Fibroblast of peridontal ligament (primary cell): ENCODE measurements at regions not wholly inside any gene's neighbourhood (a gene's known extent, or its start where the extent isn't known, plus 50 kb on each side); places are given as distances from the start of the nearest gene placed in this dataset.
"Not testable (repeated sequence)": the region's sequence is repeated elsewhere in the genome, so short reads cannot be mapped to it uniquely, and the experiment has no call there.

Experiments used
- DNase-seq: peaks from one replicate; pipeline ENCODE4 v3.0.0-alpha.2; 2010; ENCODE audit errors: extremely low read depth

- not testable (repeated sequence) for DNase-seq
These were observed 1065.1 kb downstream of the RPIA start for GRCh38 chr2:89756616-89757015.

GRCh38 chr2:89758332-89759026 is 1067.0 kb downstream of the RPIA start:
- not testable (repeated sequence) for DNase-seq

- not testable (repeated sequence) for DNase-seq
These were observed 1069.3 kb downstream of the RPIA start for GRCh38 chr2:89760762-89761161.

- not testable (repeated sequence) for DNase-seq
These were observed 1069.7 kb downstream of the RPIA start for GRCh38 chr2:89761171-89761570.

GRCh38 chr2:89761863-89762262 is 1070.4 kb downstream of the RPIA start:
- DNase-seq, result not testable (repeated sequence)

- not testable (repeated sequence) for DNase-seq
These were observed 1071.2 kb downstream of the RPIA start for GRCh38 chr2:89762461-89763253.

- no peak for DNase-seq
These were observed 1071.7 kb downstream of the RPIA start for GRCh38 chr2:89763254-89763580.

GRCh38 chr2:89763581-89764485 is 1072.4 kb downstream of the RPIA start:
- no peak for DNase-seq

- not testable (repeated sequence) for DNase-seq
These were observed 1073.3 kb downstream of the RPIA start for GRCh38 chr2:89764571-89765360.

GRCh38 chr2:89765361-89765718 is 1073.9 kb downstream of the RPIA start:
- DNase-seq, result not testable (repeated sequence)

GRCh38 chr2:89766141-89766990 is 1074.9 kb downstream of the RPIA start:
- not testable (repeated sequence) for DNase-seq

GRCh38 chr2:89767058-89767457 is 1075.6 kb downstream of the RPIA start:
- DNase-seq, result not testable (repeated sequence)

- no peak for DNase-seq
These were observed 1076.3 kb downstream of the RPIA start for GRCh38 chr2:89767572-89768435.

GRCh38 chr2:89775885-89776284 is 1084.4 kb downstream of the RPIA start:
- DNase-seq, result no peak

- no peak for DNase-seq
These were observed 1088.8 kb downstream of the RPIA start for GRCh38 chr2:89780318-89780717.

GRCh38 chr2:89781962-89782361 is 1090.5 kb downstream of the RPIA start:
- DNase-seq, result no peak

GRCh38 chr2:89784960-89785359 is 1093.5 kb downstream of the RPIA start:
- no peak for DNase-seq

GRCh38 chr2:89785528-89785927 is 1094.1 kb downstream of the RPIA start:
- DNase-seq, result not testable (repeated sequence)

- not testable (repeated sequence) for DNase-seq
These were observed 1095.2 kb downstream of the RPIA start for GRCh38 chr2:89786642-89787041.
